ENCODE measurements at regions not wholly inside any gene's neighbourhood (a gene's known extent, or its start where the extent isn't known, plus 50 kb on each side); places are given as distances from the start of the nearest gene placed in this dataset.
A peak's percentile ranks its signal among the peaks of the same experiment; 100 is the strongest.
"Not testable (repeated sequence)": the region's sequence is repeated elsewhere in the genome, so short reads cannot be mapped to it uniquely, and the experiment has no call there.

DNA sequence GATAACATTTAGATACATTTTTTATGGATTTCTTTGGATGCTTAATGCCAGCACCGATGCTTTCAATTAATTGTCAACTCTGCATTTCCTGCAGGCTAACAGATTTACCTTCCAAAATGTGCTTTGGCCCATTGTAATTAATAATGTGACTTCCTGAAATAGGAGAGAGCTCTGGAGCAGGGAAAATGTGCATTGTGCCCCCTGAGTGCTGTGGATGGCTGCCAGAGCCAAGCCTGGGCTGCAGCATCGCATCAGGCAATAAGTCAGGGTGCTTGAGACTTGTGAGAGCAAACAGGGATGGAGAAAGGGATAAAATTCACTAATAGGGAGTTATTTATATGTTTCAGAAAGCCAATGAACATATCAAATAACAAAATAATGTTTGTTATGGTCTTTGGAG, 133.8 kb downstream of the MOBP start:
- H3K79me2 ChIP-seq (ENCODE audit: control insufficient read depth, insufficient read depth, low read length, unreplicated experiment) = no peaks in the 10 kb centered on the region
- no peak overlapping the region for H3K27ac ChIP-seq (ENCODE audit: low read depth, low read length)
- H3K4me1 ChIP-seq (ENCODE audit: control insufficient read depth, insufficient read depth, low read length, unreplicated experiment) = no peaks in the 10 kb centered on the region
- no peak overlapping the region for H3K4me3 ChIP-seq (ENCODE audit: low read depth, low read length)
- no peaks in the 10 kb centered on the region for H3K36me3 ChIP-seq (ENCODE audit: insufficient read depth, low read length)
- H2AFZ ChIP-seq (ENCODE audit: low read length, unreplicated experiment) = no peak overlapping the region
- 0 out of 2 replicates have a peak, but pooled peaks cover 5% of the 10 kb centered on the region for H3K27me3 ChIP-seq (ENCODE audit: insufficient read depth, low read length)

DNA sequence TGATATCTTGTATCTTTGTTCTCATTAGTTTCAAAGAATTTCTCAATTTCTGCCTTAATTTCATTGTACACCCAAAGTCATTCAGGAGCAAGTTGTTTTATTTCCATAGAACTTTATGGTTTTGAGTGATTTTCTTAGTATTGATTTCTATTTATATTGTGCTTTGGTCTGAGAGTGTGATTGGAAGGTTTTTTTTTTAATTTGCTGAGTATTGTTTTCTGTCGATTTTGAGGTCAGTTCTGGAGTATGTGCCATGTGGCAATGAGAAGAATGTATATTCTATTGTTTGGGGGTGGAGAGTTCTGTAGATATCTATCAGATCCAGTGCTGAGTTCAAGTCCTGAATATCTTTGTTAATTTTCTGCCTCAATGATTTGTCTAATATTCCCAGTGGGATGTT, 138.4 kb downstream of the MOBP start:
- Histone ChIP-seq H2AFZ (ENCODE audit: low read length, unreplicated experiment) (no peak overlapping the region), H3K27me3 (ENCODE audit: insufficient read depth, low read length) (0 out of 2 replicates have a peak, but pooled peaks cover 15% of the 10 kb centered on the region), H3K79me2 (ENCODE audit: control insufficient read depth, insufficient read depth, low read length, unreplicated experiment) (no peaks in the 10 kb centered on the region), H3K4me1 (ENCODE audit: control insufficient read depth, insufficient read depth, low read length, unreplicated experiment) (no peaks in the 10 kb centered on the region), H3K27ac (ENCODE audit: low read depth, low read length) (no peak overlapping the region), H3K4me3 (ENCODE audit: low read depth, low read length) (no peak overlapping the region), H3K36me3 (ENCODE audit: insufficient read depth, low read length) (no peaks in the 10 kb centered on the region)

DNA sequence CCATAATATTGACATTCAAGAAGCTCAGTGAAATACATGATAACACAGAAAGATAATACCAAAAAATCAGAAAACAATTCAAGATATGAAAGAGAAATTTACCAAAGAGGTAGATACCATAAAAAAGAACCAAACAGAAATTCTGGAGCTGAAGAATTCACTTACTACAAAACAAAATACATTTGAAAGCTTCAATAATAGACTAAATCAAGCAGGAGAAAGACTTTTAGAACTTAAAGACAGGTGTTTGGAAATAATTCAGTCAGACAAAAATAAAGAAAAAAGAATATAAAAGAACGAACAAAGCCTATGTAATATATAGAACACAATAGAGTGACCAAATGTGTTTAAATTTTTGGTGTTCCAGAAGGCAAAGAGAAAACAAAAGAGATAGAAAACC, 158.7 kb downstream of the MOBP start:
- no peak overlapping the region for H2AFZ ChIP-seq (ENCODE audit: low read length, unreplicated experiment)
- peaks cover 14% of the 10 kb centered on the region; the same call in 1 of the 2 replicates for H3K27me3 ChIP-seq (ENCODE audit: insufficient read depth, low read length)
- no peaks in the 10 kb centered on the region for H3K79me2 ChIP-seq (ENCODE audit: control insufficient read depth, insufficient read depth, low read length, unreplicated experiment)
- H3K4me3 ChIP-seq (ENCODE audit: low read depth, low read length) = no peak overlapping the region
- no peaks in the 10 kb centered on the region for H3K4me1 ChIP-seq (ENCODE audit: control insufficient read depth, insufficient read depth, low read length, unreplicated experiment)
- no peak overlapping the region for H3K27ac ChIP-seq (ENCODE audit: low read depth, low read length)
- H3K36me3 ChIP-seq (ENCODE audit: insufficient read depth, low read length) = no peaks in the 10 kb centered on the region

DNA sequence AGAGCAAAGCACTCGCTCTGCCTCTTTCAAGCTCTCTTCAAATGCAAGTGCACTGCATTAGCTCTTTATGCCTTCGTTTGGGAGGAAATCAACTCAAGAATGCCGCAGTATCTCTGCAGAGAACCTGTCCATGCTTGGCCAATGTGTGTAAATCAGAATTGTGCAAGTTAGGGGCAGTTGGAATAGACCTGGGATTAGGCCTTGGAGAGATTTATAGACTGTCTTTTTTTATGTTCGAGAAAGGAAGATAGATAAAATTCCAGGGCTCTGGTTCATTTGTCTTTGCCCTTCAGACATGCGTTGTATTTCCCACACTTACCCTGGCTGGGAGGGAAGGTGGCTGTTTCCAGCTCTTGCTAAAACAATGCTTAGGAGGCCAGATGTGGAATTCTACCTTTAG, 163.7 kb downstream of the MOBP start:
- H3K27me3 ChIP-seq (ENCODE audit: insufficient read depth, low read length) = peaks cover 3% of the 10 kb centered on the region; the same call in 1 of the 2 replicates
- H3K4me1 ChIP-seq (ENCODE audit: control insufficient read depth, insufficient read depth, low read length, unreplicated experiment) = no peaks in the 10 kb centered on the region
- H3K4me3 ChIP-seq (ENCODE audit: low read depth, low read length) = no peak overlapping the region
- no peak overlapping the region for H2AFZ ChIP-seq (ENCODE audit: low read length, unreplicated experiment)
- H3K27ac ChIP-seq (ENCODE audit: low read depth, low read length) = no peak overlapping the region
- no peaks in the 10 kb centered on the region for H3K79me2 ChIP-seq (ENCODE audit: control insufficient read depth, insufficient read depth, low read length, unreplicated experiment)
- H3K36me3 ChIP-seq (ENCODE audit: insufficient read depth, low read length) = no peaks in the 10 kb centered on the region

DNA sequence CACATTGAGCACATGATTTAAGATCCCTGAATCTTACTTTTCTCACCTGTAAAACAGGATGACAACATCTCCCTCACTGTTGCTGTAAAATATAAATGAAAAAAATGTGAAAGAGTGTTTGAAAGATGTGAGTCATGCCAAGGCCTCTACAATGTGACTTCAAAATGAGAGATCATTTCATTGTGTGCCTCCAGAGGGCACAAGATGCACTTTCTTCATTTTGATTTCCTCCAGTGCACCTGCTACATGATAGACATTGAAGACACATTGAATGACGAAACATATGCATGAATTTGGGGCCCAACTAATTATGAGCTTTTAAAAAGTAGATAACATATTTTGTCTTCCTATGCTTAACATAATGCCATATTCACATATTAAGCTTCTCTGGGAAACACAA, 170.3 kb downstream of the MOBP start:
- no peaks in the 10 kb centered on the region for H3K27me3 ChIP-seq (ENCODE audit: insufficient read depth, low read length)
- H3K27ac ChIP-seq (ENCODE audit: low read depth, low read length) = no peak overlapping the region
- H3K4me3 ChIP-seq (ENCODE audit: low read depth, low read length) = no peak overlapping the region
- H3K79me2 ChIP-seq (ENCODE audit: control insufficient read depth, insufficient read depth, low read length, unreplicated experiment) = no peaks in the 10 kb centered on the region
- peaks cover 30% of the 10 kb centered on the region for H3K4me1 ChIP-seq (ENCODE audit: control insufficient read depth, insufficient read depth, low read length, unreplicated experiment)
- H3K36me3 ChIP-seq (ENCODE audit: insufficient read depth, low read length) = no peaks in the 10 kb centered on the region
- H2AFZ ChIP-seq (ENCODE audit: low read length, unreplicated experiment) = no peak overlapping the region

DNA sequence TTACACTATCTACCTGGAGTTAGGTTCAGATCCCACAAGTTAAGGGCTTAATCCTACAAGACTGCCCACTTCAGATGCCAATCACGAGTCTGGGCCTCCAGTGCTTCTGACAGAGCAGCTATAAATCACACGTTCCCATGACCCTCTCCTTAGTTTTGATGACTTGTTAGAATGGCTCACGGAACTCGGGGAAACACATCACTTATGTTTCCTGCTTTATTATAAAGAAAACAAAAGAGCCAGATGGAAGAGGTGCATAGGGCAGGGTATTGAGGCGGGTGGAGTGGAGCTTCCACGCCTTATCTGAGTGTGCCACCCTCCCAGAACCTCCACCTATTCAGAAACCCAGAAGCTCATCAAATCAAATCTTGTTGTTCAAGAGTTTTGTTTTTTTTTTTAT, 170.8 kb downstream of the MOBP start:
- Histone ChIP-seq H3K4me3 (ENCODE audit: low read depth, low read length) (no peak overlapping the region), H3K36me3 (ENCODE audit: insufficient read depth, low read length) (no peaks in the 10 kb centered on the region), H3K27ac (ENCODE audit: low read depth, low read length) (peak overlapping the region; percentile 86), H2AFZ (ENCODE audit: low read length, unreplicated experiment) (peak overlapping the region; percentile 15), H3K4me1 (ENCODE audit: control insufficient read depth, insufficient read depth, low read length, unreplicated experiment) (peaks cover 30% of the 10 kb centered on the region), H3K79me2 (ENCODE audit: control insufficient read depth, insufficient read depth, low read length, unreplicated experiment) (no peaks in the 10 kb centered on the region), H3K27me3 (ENCODE audit: insufficient read depth, low read length) (no peaks in the 10 kb centered on the region)

DNA sequence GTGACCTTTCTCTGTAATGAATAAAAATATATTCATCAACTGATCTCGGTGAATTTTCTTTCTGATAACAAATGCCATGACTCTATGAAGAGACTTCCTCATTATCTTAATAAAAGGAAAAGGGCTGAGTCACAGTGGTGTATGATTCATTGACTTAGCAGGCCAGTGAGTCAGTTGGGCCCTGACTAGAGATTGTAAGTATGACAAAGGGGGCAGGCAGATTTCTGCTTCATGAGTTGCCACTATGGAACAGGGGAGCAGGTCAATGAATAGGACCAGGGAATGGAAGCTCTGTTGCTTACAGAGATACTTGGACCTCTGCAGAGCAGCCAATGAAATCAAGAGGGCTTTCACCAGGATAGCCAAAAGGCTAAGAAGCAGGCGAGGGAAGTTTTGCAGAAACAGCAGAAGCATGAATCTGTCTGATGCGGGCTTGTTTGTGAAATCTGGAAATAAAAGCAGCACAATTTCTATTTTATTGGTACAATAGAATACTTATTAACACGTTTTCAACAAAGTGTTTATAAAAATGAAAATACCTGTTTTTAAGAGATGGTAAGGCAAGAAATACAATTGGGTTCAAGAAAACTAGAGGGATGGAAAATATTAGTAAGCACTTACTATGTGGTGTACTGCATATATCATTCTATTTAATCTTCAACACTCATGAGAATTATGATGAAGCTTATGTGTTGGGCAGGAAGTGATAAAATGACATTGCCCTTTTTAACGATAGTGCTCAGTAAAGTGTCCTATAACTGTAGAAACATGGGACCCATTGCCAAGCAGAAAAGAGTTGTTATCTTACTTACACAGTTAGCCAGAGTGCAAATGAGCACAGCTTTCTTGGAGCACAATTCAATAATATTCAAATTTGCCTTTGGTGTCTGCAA, 169.8 kb upstream of the MYRIP start:
- H3K4me1 ChIP-seq (ENCODE audit: control insufficient read depth, insufficient read depth, low read length, unreplicated experiment) = peaks cover 38% of the 10 kb centered on the region
- peak overlapping the region; percentile 58 for H2AFZ ChIP-seq (ENCODE audit: low read length, unreplicated experiment)
- H3K4me3 ChIP-seq (ENCODE audit: low read depth, low read length) = peak overlapping the region; percentile 26; the same call in 1 of the 2 replicates

DNA sequence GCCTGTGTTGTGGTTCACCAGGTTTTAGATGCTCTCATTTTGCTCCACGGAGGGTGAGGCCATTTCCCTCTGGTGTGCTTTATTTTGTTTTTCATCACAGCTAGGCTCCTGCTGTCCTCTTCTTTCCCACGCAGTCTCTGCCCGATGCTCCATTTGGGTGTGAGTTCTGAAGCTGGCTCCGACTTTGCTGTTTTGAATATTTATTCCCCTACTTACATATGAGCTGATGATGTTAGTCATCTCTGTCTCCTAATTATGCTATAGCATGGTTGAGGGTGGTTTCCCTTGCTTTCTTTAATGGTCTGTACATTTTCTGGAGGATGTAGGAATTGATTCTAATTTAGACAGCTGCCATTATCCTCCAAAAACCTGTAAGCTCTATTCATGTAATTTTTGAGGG, 168.1 kb upstream of the MYRIP start:
- H3K4me1 ChIP-seq (ENCODE audit: control insufficient read depth, insufficient read depth, low read length, unreplicated experiment) = peaks cover 41% of the 10 kb centered on the region
- no peak overlapping the region for H3K4me3 ChIP-seq (ENCODE audit: low read depth, low read length)
- no peaks in the 10 kb centered on the region for H3K36me3 ChIP-seq (ENCODE audit: insufficient read depth, low read length)
- H3K27ac ChIP-seq (ENCODE audit: low read depth, low read length) = no peak overlapping the region
- H3K79me2 ChIP-seq (ENCODE audit: control insufficient read depth, insufficient read depth, low read length, unreplicated experiment) = no peaks in the 10 kb centered on the region
- no peak overlapping the region for H2AFZ ChIP-seq (ENCODE audit: low read length, unreplicated experiment)
- H3K27me3 ChIP-seq (ENCODE audit: insufficient read depth, low read length) = no peaks in the 10 kb centered on the region

More for the DNA sequence above, 169.8 kb upstream of the MYRIP start:
- no peaks in the 10 kb centered on the region for H3K79me2 ChIP-seq (ENCODE audit: control insufficient read depth, insufficient read depth, low read length, unreplicated experiment)
- H3K36me3 ChIP-seq (ENCODE audit: insufficient read depth, low read length) = no peaks in the 10 kb centered on the region
- H3K27me3 ChIP-seq (ENCODE audit: insufficient read depth, low read length) = no peaks in the 10 kb centered on the region
- H3K27ac ChIP-seq (ENCODE audit: low read depth, low read length) = peak overlapping the region; percentile 86

DNA sequence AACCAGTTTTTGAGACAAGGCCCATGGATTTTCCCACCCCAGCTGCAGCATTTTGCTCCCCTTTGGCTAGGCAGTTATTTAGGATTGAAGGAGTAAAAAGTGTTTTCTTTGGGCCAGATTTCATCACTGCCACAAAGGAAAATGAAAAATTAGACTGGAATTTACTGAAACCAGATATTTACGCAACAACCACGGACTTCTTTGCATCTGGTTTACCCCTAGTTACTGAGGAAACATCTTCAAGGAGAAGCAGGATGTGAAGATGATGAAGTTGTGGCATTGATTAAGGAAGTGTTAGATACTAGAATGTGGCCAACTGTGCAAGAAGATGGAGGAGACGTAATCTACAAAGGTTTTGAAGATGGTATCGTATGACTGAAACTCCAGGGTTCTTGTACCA, 165.2 kb upstream of the MYRIP start:
- no peaks in the 10 kb centered on the region for H3K36me3 ChIP-seq (ENCODE audit: insufficient read depth, low read length)
- peaks cover 27% of the 10 kb centered on the region for H3K4me1 ChIP-seq (ENCODE audit: control insufficient read depth, insufficient read depth, low read length, unreplicated experiment)
- no peak overlapping the region for H3K4me3 ChIP-seq (ENCODE audit: low read depth, low read length)
- no peaks in the 10 kb centered on the region for H3K79me2 ChIP-seq (ENCODE audit: control insufficient read depth, insufficient read depth, low read length, unreplicated experiment)
- H2AFZ ChIP-seq (ENCODE audit: low read length, unreplicated experiment) = no peak overlapping the region
- H3K27ac ChIP-seq (ENCODE audit: low read depth, low read length) = peak overlapping the region; percentile 16
- no peaks in the 10 kb centered on the region for H3K27me3 ChIP-seq (ENCODE audit: insufficient read depth, low read length)

DNA sequence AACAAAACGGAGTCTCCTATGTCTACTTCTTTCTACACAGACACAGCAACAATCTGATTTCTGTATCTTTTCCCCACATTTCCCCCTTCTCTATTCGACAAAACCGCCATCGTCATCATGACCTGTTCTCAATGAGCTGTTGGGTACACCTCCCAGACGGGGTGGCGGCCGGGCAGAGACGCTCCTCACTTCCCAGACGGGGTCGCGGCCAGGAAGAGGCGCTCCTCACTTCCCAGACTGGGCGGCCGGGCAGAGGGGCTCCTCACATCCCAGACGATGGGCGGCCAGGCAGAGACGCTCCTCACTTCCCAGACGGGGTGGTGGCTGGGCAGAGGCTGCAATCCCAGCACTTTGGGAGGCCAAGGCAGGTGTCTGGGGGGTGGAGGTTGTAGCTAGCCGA, 158.2 kb upstream of the MYRIP start:
- not testable (repeated sequence) for H2AFZ ChIP-seq (ENCODE audit: low read length, unreplicated experiment); H3K4me3 ChIP-seq (ENCODE audit: low read depth, low read length); H3K36me3 ChIP-seq (ENCODE audit: insufficient read depth, low read length); H3K27me3 ChIP-seq (ENCODE audit: insufficient read depth, low read length); H3K4me1 ChIP-seq (ENCODE audit: control insufficient read depth, insufficient read depth, low read length, unreplicated experiment); H3K27ac ChIP-seq (ENCODE audit: low read depth, low read length); H3K79me2 ChIP-seq (ENCODE audit: control insufficient read depth, insufficient read depth, low read length, unreplicated experiment)

Data from ACC112 (cell line).